H1 (cell line): ENCODE measurements at regions not wholly inside any gene's neighbourhood (a gene's known extent, or its start where the extent isn't known, plus 50 kb on each side); places are given as distances from the start of the nearest gene placed in this dataset.

Experiments
- CTCF ChIA-PET: fragments of 300-600 bp; sonication (Branson Sonifier 250); formaldehyde crosslinking; loops from one replicate; lab custom pipeline; 2021; ENCODE audit not compliant: partially characterized antibody; lab: Charles Lee
- POLR2A ChIA-PET: fragments of 300-600 bp; sonication (Branson Sonifier 250); formaldehyde crosslinking; loops from one replicate; lab custom pipeline; 2021; ENCODE audit warnings: inconsistent platforms; ENCODE audit not compliant: partially characterized antibody; lab: Charles Lee
- DNase-seq, 2 experiments: peaks; one replicate each; pipeline versions ENCODE4 v3.0.0 to v3.0.0-alpha.2; 2010 to 2022; ENCODE audit warnings: low spot score in 2 of 2, low read depth in 1 of 2, mixed read lengths in 1 of 2
- FAIRE-seq: peaks from 2 replicates; lab custom pipeline; 2011; peaks lifted over from hg19 to GRCh38; lab: Jason Lieb, UNC
- H2AFZ ChIP-seq: 2 replicates; pipeline ENCODE4 v1.8.1; 2012; ENCODE audit warnings: low read length, inconsistent platforms
- H2AK5ac ChIP-seq: 2 replicates; pipeline ENCODE4 v1.6.1; 2013; ENCODE audit warnings: low read depth, low read length
- H2BK120ac ChIP-seq: replicated peaks from 2 replicates; pipeline ENCODE3; 2013; ENCODE audit warnings: low read depth, low read length, inconsistent platforms
- H2BK12ac ChIP-seq: 2 replicates; pipeline ENCODE4 v1.6.1; 2013; ENCODE audit warnings: low read depth, low read length
- H2BK15ac ChIP-seq: 2 replicates; pipeline ENCODE4 v1.6.1; 2013; ENCODE audit warnings: low read length
- H2BK20ac ChIP-seq: 2 replicates; pipeline ENCODE4 v1.6.1; 2013; ENCODE audit warnings: low read length
- H2BK5ac ChIP-seq: 2 replicates; pipeline ENCODE4 v1.6.1; 2013; ENCODE audit warnings: low read depth, low read length
- H3K14ac ChIP-seq: 2 replicates; pipeline ENCODE4 v1.6.1; 2013; ENCODE audit warnings: inconsistent platforms; ENCODE audit not compliant: insufficient read length
- H3K18ac ChIP-seq: 2 replicates; pipeline ENCODE4 v1.6.1; 2013; ENCODE audit warnings: low read length; ENCODE audit errors: extremely low read depth
- H3K23ac ChIP-seq: 2 replicates; pipeline ENCODE4 v1.6.1; 2013; ENCODE audit warnings: inconsistent platforms; ENCODE audit not compliant: insufficient read length
- H3K23me2 ChIP-seq: 2 replicates; pipeline ENCODE4 v1.6.1; 2013; ENCODE audit warnings: low read depth, low read length
- H3K27ac ChIP-seq: 2 replicates; pipeline ENCODE4 v1.6.1; 2011; ENCODE audit warnings: low read depth, low read length, inconsistent platforms
- H3K27me3 ChIP-seq, 4 experiments: replicated peaks in 1 of 4; 1 replicate in 1 of 4; 2 replicates in 3 of 4; pipeline versions ENCODE4 v1.6.1 to v1.8.1; 2011 to 2013; ENCODE audit warnings: low read length in 3 of 4, mild to moderate bottlenecking in 3 of 4, inconsistent platforms in 2 of 4, mixed read lengths in 2 of 4, moderate library complexity in 1 of 4; ENCODE audit not compliant: control insufficient read depth in 3 of 4, insufficient read depth in 3 of 4; ENCODE audit errors: extremely low read depth in 1 of 4
- H3K36me3 ChIP-seq, 4 experiments: 2 replicates each; pipeline versions ENCODE4 v1.6.1 to v1.8.1; 2011 to 2013; ENCODE audit warnings: mild to moderate bottlenecking in 4 of 4, low read length in 3 of 4, moderate library complexity in 2 of 4, control low read depth in 1 of 4, inconsistent platforms in 1 of 4; ENCODE audit not compliant: insufficient read depth in 4 of 4, control insufficient read depth in 2 of 4
- H3K4ac ChIP-seq: replicated peaks from 2 replicates; pipeline ENCODE3; 2013; ENCODE audit warnings: low read length, low read depth, mixed read lengths, inconsistent platforms; ENCODE audit not compliant: insufficient read length
- H3K4me1 ChIP-seq, 4 experiments: replicated peaks in 1 of 4; 1 replicate in 1 of 4; 2 replicates in 3 of 4; pipeline versions ENCODE4 v1.6.1 to v1.8.1; 2011 to 2013; ENCODE audit warnings: low read length in 3 of 4, inconsistent platforms in 2 of 4, mixed read lengths in 1 of 4; ENCODE audit not compliant: insufficient read depth in 4 of 4, control insufficient read depth in 3 of 4
- H3K4me2 ChIP-seq, 2 experiments: 2 replicates each; pipeline versions ENCODE4 v1.6.1 to v1.8.1; 2011 to 2013; ENCODE audit warnings: low read depth in 2 of 2, low read length in 2 of 2, control low read depth in 1 of 2, inconsistent platforms in 1 of 2, mild to moderate bottlenecking in 1 of 2; ENCODE audit not compliant: insufficient read depth in 1 of 2
- H3K4me3 ChIP-seq, 4 experiments: fragments of 200-600, 300-600 bp in 1 of 4; sonication (generic), shearing (Covaris generic), sonication (Bioruptor Twin) in 1 of 4; 2 replicates each; pipeline versions ENCODE4 v1.5.1 to v1.8.1; 2011 to 2016; ENCODE audit warnings: low read length in 4 of 4, low read depth in 3 of 4, control low read depth in 2 of 4, inconsistent platforms in 2 of 4, mild to moderate bottlenecking in 2 of 4, mixed read lengths in 1 of 4, moderate library complexity in 1 of 4; ENCODE audit not compliant: insufficient read depth in 2 of 4; ENCODE audit errors: extremely low read depth in 1 of 4
- H3K56ac ChIP-seq: replicated peaks from 2 replicates; pipeline ENCODE3; 2013; ENCODE audit warnings: low read depth, mild to moderate bottlenecking, mixed read lengths, low read length, inconsistent platforms; ENCODE audit not compliant: insufficient read length
- H3K79me1 ChIP-seq: 2 replicates; pipeline ENCODE4 v1.6.1; 2013; ENCODE audit warnings: low read depth, low read length, control low read depth
- H3K79me2 ChIP-seq, 2 experiments: 2 replicates each; pipeline versions ENCODE4 v1.6.1 to v1.8.1; 2012 to 2013; ENCODE audit warnings: low read length in 2 of 2, mild to moderate bottlenecking in 2 of 2, inconsistent platforms in 1 of 2; ENCODE audit not compliant: insufficient read depth in 2 of 2, control insufficient read depth in 1 of 2
- H3K9ac ChIP-seq, 4 experiments: replicated peaks in 1 of 4; 1 replicate in 1 of 4; 2 replicates in 3 of 4; pipeline versions ENCODE4 v1.6.1 to v1.8.1; 2011 to 2013; ENCODE audit warnings: low read depth in 3 of 4, low read length in 3 of 4, control low read depth in 2 of 4, mild to moderate bottlenecking in 2 of 4, moderate library complexity in 2 of 4, inconsistent platforms in 1 of 4; ENCODE audit errors: extremely low read depth in 1 of 4
- H3K9me3 ChIP-seq, 2 experiments: 2 replicates each; pipeline versions ENCODE4 v1.6.1 to v1.8.1; 2012 to 2013; ENCODE audit warnings: mild to moderate bottlenecking in 2 of 2, moderate library complexity in 2 of 2, control low read depth in 1 of 2, inconsistent platforms in 1 of 2, low read depth in 1 of 2, low read length in 1 of 2, mixed read lengths in 1 of 2; ENCODE audit not compliant: insufficient read depth in 2 of 2
- H4K20me1 ChIP-seq, 2 experiments: replicated peaks in 1 of 2; 2 replicates each; pipeline versions ENCODE3 to v1.8.1; 2011 to 2013; ENCODE audit warnings: inconsistent platforms in 2 of 2, low read length in 2 of 2, mild to moderate bottlenecking in 1 of 2; ENCODE audit not compliant: insufficient read depth in 2 of 2, control insufficient read depth in 1 of 2
- H4K5ac ChIP-seq: 2 replicates; pipeline ENCODE4 v1.6.1; 2013; ENCODE audit warnings: low read length, low read depth, mixed read lengths, inconsistent platforms; ENCODE audit not compliant: insufficient read length
- H4K8ac ChIP-seq: 2 replicates; pipeline ENCODE4 v1.8.0; 2013; ENCODE audit warnings: mild to moderate bottlenecking, moderate library complexity, low read length, inconsistent platforms; ENCODE audit not compliant: insufficient read depth; ENCODE audit errors: extremely low read depth
- H4K91ac ChIP-seq: replicated peaks from 2 replicates; pipeline ENCODE3; 2013; ENCODE audit warnings: low read length, mixed read lengths, inconsistent platforms; ENCODE audit not compliant: insufficient read length
- CBX5 ChIP-seq: fragments of 300-800, 300-1000 bp; sonication (generic); IDR thresholded peaks from 2 replicates; pipeline ENCODE4 v1.7.1; 2016; ENCODE audit warnings: antibody characterized with exemption, low read length, low read depth
- CHD1 ChIP-seq: IDR thresholded peaks from 2 replicates; pipeline ENCODE4 v1.6.1; 2012; ENCODE audit warnings: low read depth, low read length, improper control_type of control experiment
- HDAC2 ChIP-seq, 2 experiments: fragments of 300-600 bp in 1 of 2; sonication (generic) in 1 of 2; IDR thresholded peaks; 2 replicates each; pipeline ENCODE4 v1.6.1; 2011 to 2012; ENCODE audit warnings: low read depth in 2 of 2, low read length in 2 of 2, mild to moderate bottlenecking in 2 of 2, moderate library complexity in 2 of 2, borderline replicate concordance in 1 of 2, inconsistent platforms in 1 of 2
- JUN ChIP-seq: IDR thresholded peaks from 2 replicates; pipeline ENCODE4 v1.6.1; 2011; ENCODE audit warnings: low read depth, mild to moderate bottlenecking, improper control_type of control experiment, low read length
- NANOG ChIP-seq: IDR thresholded peaks from 2 replicates; pipeline ENCODE4 v1.6.1; 2011; ENCODE audit warnings: low read length, low read depth, mild to moderate bottlenecking, inconsistent platforms; ENCODE audit not compliant: insufficient read depth, poor library complexity, severe bottlenecking
- RAD21 ChIP-seq, 2 experiments: IDR thresholded peaks in 1 of 2; conservative IDR thresholded peaks in 1 of 2; 2 replicates each; pipeline ENCODE4 v1.6.1; 2011; ENCODE audit warnings: low read depth in 2 of 2, low read length in 2 of 2, improper control_type of control experiment in 1 of 2, inconsistent platforms in 1 of 2, mild to moderate bottlenecking in 1 of 2, moderate library complexity in 1 of 2
- RNF2 ChIP-seq: fragments of 200-900, 300-1000 bp; sonication (generic); IDR thresholded peaks from 2 replicates; pipeline ENCODE4 v1.7.1; 2016; ENCODE audit warnings: borderline replicate concordance, low read depth, mild to moderate bottlenecking, antibody characterized with exemption, low read length; ENCODE audit not compliant: poor library complexity, severe bottlenecking; ENCODE audit errors: missing control alignments
- SIX5 ChIP-seq: IDR thresholded peaks from 2 replicates; pipeline ENCODE4 v1.6.1; 2011; ENCODE audit warnings: mild to moderate bottlenecking, low read depth, low read length
- TAF1 ChIP-seq: IDR thresholded peaks from 2 replicates; pipeline ENCODE4 v1.6.1; 2011; ENCODE audit warnings: mild to moderate bottlenecking, low read depth, low read length
- ZNF274 ChIP-seq: IDR thresholded peaks from 2 replicates; pipeline ENCODE4 v1.7.0; 2012; ENCODE audit warnings: low read length, borderline replicate concordance; ENCODE audit errors: extremely low read depth
- WGBS, 2 experiments: shearing (Covaris generic) in 1 of 2; methylation state at CpG; one replicate each; pipeline versions ENCODE4 v1.1.6 to v1.1.7; 2013 to 2015; ENCODE audit warnings: low lambda C conversion rate in 2 of 2, mixed read lengths in 2 of 2, inconsistent platforms in 1 of 2, low coverage in 1 of 2, missing lambda C conversion rate in 1 of 2; ENCODE audit not compliant: insufficient replicate concordance in 2 of 2, insufficient coverage in 1 of 2, insufficient read length in 1 of 2; ENCODE audit errors: extremely low coverage in 1 of 2, missing lambda C conversion rate in 1 of 2; 5-methylcytosine and 5-hydroxymethylcytosine counted together

DNA sequence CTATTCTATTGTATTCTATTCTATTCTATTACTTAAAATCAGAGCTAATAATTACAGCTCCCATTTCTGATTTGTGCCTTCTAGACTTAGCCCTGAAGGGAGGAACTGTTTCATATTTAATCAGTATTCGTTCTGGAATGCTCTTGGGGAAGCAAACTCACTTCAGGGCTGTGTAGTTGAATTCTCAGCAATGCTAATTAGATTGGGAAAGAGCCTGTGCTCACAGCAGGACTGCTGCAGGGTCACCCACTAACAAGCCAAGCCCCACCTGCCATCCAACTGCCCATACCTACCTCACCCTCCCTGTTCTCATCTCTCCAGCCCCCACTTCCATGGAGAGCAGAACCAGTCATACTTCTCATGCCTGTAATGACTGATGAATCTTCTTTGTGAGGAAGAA is 464.2 kb downstream of the PTPRU start:
- no peak overlapping the region for H2BK12ac ChIP-seq
- WGBS, 2 experiments = 86% methylated on average over 1 of the region's 1 CpG; no CpG with 5 or more reads in 1 of the 2 experiments
- H2AK5ac ChIP-seq = no peak overlapping the region
- H2BK5ac ChIP-seq = no peak overlapping the region
- no peak overlapping the region for H4K5ac ChIP-seq
- no peak overlapping the region for H3K4me2 ChIP-seq
- H2AFZ ChIP-seq = no peak overlapping the region
- no peak overlapping the region for H2BK20ac ChIP-seq
- no peaks in the 10 kb centered on the region for H3K36me3 ChIP-seq
- H3K79me1 ChIP-seq = no peaks in the 10 kb centered on the region
- FAIRE-seq = no peak
- H3K9ac ChIP-seq = no peak overlapping the region
- no peak overlapping the region for H3K27ac ChIP-seq
- no peaks in the 10 kb centered on the region for H3K9me3 ChIP-seq
- H3K23ac ChIP-seq = no peak overlapping the region
- H4K91ac ChIP-seq = no peak overlapping the region
- no peaks in the 10 kb centered on the region; a peak in 2 of 7 replicates for H3K4me1 ChIP-seq
- no peaks in the 10 kb centered on the region for H4K20me1 ChIP-seq
- H3K79me2 ChIP-seq = no peaks in the 10 kb centered on the region
- no peak overlapping the region for H3K4ac ChIP-seq
- no peaks in the 10 kb centered on the region for H3K27me3 ChIP-seq
- H3K56ac ChIP-seq = no peak overlapping the region
- H3K4me3 ChIP-seq = no peak overlapping the region
- no peak for DNase-seq
- POLR2A ChIA-PET = no interaction called here
- H3K18ac ChIP-seq = no peak overlapping the region
- no peak overlapping the region for H4K8ac ChIP-seq
- no peaks in the 10 kb centered on the region for H3K23me2 ChIP-seq
- H3K14ac ChIP-seq = no peak overlapping the region
- CTCF ChIA-PET = interaction anchor here (0.7 to 12.1 kb wide), 8 partner anchors 11 to 680 kb away, joined by 3 to 163 read pairs (median 3); no protein-coding TSS in a partner anchor
- no peak overlapping the region for H2BK120ac ChIP-seq
- H2BK15ac ChIP-seq = no peak overlapping the region
- TF ChIP-seq HDAC2 (IDR thresholded peaks at IDR 0.05; ENCODE audit: borderline replicate concordance in 1 of 2, low read depth in 2 of 2, low read length in 2 of 2) (no peak), RNF2 (no peak), CHD1 (no peak), ZNF274 (no peak), JUN (no peak), SIX5 (no peak), CBX5 (no peak), TAF1 (no peak), NANOG (no peak), RAD21 (IDR thresholded peaks at IDR 0.05 in 1 of 2, conservative IDR thresholded peaks at IDR 0.05 in 1 of 2; ENCODE audit: low read depth in 2 of 2, low read length in 2 of 2) (no peak)
